HG03354 (cell line): ENCODE measurements at regions not wholly inside any gene's neighbourhood (a gene's known extent, or its start where the extent isn't known, plus 50 kb on each side); places are given as distances from the start of the nearest gene placed in this dataset.
"Not testable (repeated sequence)": the region's sequence is repeated elsewhere in the genome, so short reads cannot be mapped to it uniquely, and the experiment has no call there.

Experiments
- ATAC-seq: cut with Tn5 transposase; IDR thresholded peaks from one replicate; pipeline ENCODE4 v1.9.1; 2021; ENCODE audit warnings: mild to moderate bottlenecking; ENCODE audit not compliant: unreplicated experiment, poor library complexity, severe bottlenecking

GRCh38 chr4:165802452-165802851 is 70.6 kb upstream of the TLL1 start:
- ATAC-seq, result no peak

- ATAC-seq, result no peak
Observed at GRCh38 chr4:165803005-165803404, 70.0 kb upstream of the TLL1 start.

GRCh38 chr4:165805406-165805805 is 67.6 kb upstream of the TLL1 start:
- no peak for ATAC-seq

GRCh38 chr4:165806613-165807012 is 66.4 kb upstream of the TLL1 start:
- ATAC-seq, result no peak

GRCh38 chr4:165810726-165811125 is 62.3 kb upstream of the TLL1 start:
- ATAC-seq, result no peak

- no peak for ATAC-seq
Observed at GRCh38 chr4:165813606-165814005, 59.4 kb upstream of the TLL1 start.

GRCh38 chr4:165814256-165815020 is 58.6 kb upstream of the TLL1 start:
- no peak for ATAC-seq

- ATAC-seq, result not testable (repeated sequence)
Observed at GRCh38 chr4:165819126-165819525, 53.9 kb upstream of the TLL1 start.
